ENCODE measurements at regions not wholly inside any gene's neighbourhood (a gene's known extent, or its start where the extent isn't known, plus 50 kb on each side); places are given as distances from the start of the nearest gene placed in this dataset.

- Histone ChIP-seq H3K36me3 (ENCODE audit: low read depth) (no peaks in the 10 kb centered on the region), H3K27me3 (ENCODE audit: insufficient read depth, poor library complexity, severe bottlenecking) (no peaks in the 10 kb centered on the region), H3K4me3 (ENCODE audit: severe bottlenecking) (no peak overlapping the region), H3K9me3 (ENCODE audit: severe bottlenecking) (no peaks in the 10 kb centered on the region), H3K4me1 (ENCODE audit: insufficient read depth, poor library complexity, severe bottlenecking) (no peaks in the 10 kb centered on the region), H3K27ac (ENCODE audit: poor library complexity, severe bottlenecking) (no peak overlapping the region)
- TF ChIP-seq CTCF (IDR thresholded peaks at IDR 0.05; ENCODE audit: poor library complexity, severe bottlenecking), result no peak
- no peak for ATAC-seq (ENCODE audit: low read depth)
- no peak for DNase-seq (ENCODE audit: low spot score)
Measured at GRCh38 chr12:126684703-126685102, 1582.3 kb upstream of the TMEM132C start.

- no peak overlapping the region for H3K4me3 ChIP-seq (ENCODE audit: severe bottlenecking)
- TF ChIP-seq CTCF (IDR thresholded peaks at IDR 0.05; ENCODE audit: poor library complexity, severe bottlenecking), result no peak
- H3K4me1 ChIP-seq (ENCODE audit: insufficient read depth, poor library complexity, severe bottlenecking), result no peaks in the 10 kb centered on the region
- H3K36me3 ChIP-seq (ENCODE audit: low read depth), result no peaks in the 10 kb centered on the region
- no peaks in the 10 kb centered on the region for H3K9me3 ChIP-seq (ENCODE audit: severe bottlenecking)
- ATAC-seq (ENCODE audit: low read depth), result no peak
- no peak for DNase-seq (ENCODE audit: low spot score)
- H3K27ac ChIP-seq (ENCODE audit: poor library complexity, severe bottlenecking), result no peak overlapping the region
- no peaks in the 10 kb centered on the region for H3K27me3 ChIP-seq (ENCODE audit: insufficient read depth, poor library complexity, severe bottlenecking)
Measured at GRCh38 chr12:126685636-126686035, 1581.3 kb upstream of the TMEM132C start.

DNA sequence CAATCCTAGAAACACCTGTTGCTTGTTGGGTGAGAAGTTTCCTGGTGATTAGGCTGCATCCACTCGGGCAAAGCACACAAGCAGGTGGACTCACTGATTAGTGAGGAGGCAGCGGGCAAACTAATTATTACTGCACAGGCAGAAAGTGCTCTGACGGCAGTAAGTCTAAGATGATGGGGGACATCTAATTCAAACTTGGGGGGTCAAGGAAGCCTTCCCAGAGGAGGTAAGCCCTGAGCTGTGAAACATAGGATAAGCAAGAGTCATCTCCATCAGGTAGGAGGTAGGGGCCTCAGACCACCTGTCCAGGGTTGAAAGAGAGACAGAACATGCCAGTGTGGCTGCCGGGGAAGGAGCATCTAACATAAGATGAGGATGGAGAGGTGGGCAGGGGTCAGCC lies 1578.4 kb upstream of the TMEM132C start:
- no peaks in the 10 kb centered on the region for H3K27me3 ChIP-seq (ENCODE audit: insufficient read depth, poor library complexity, severe bottlenecking)
- ATAC-seq (ENCODE audit: low read depth) (no peak), DNase-seq (ENCODE audit: low spot score) (no peak)
- H3K4me1 ChIP-seq (ENCODE audit: insufficient read depth, poor library complexity, severe bottlenecking), result no peaks in the 10 kb centered on the region
- no peak overlapping the region for H3K4me3 ChIP-seq (ENCODE audit: severe bottlenecking)
- no peaks in the 10 kb centered on the region for H3K36me3 ChIP-seq (ENCODE audit: low read depth)
- H3K9me3 ChIP-seq (ENCODE audit: severe bottlenecking), result no peaks in the 10 kb centered on the region
- TF ChIP-seq CTCF (IDR thresholded peaks at IDR 0.05; ENCODE audit: poor library complexity, severe bottlenecking), result no peak
- no peak overlapping the region for H3K27ac ChIP-seq (ENCODE audit: poor library complexity, severe bottlenecking)

DNA sequence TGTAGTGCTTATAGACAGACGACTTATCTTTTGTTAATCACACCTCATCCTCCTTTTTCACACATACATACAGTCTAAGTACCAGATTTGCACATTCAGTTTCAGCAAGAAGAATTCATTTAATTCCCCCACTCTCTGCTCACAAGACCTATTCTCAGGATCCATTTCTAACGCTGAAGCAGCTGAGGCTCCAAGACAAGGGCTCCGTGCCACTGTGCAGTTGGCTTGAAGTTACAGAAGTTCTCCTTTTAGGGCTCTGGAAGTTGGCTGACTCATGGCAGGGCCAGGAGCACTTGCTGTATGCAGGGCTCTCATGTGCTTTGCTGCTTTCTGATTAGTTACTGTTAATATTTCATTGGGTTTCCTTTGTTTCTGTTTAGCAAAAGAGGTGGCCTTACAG lies 1566.9 kb upstream of the TMEM132C start:
- Histone ChIP-seq H3K4me1 (ENCODE audit: insufficient read depth, poor library complexity, severe bottlenecking) (no peaks in the 10 kb centered on the region), H3K4me3 (ENCODE audit: severe bottlenecking) (no peak overlapping the region), H3K27ac (ENCODE audit: poor library complexity, severe bottlenecking) (no peak overlapping the region), H3K27me3 (ENCODE audit: insufficient read depth, poor library complexity, severe bottlenecking) (no peaks in the 10 kb centered on the region), H3K9me3 (ENCODE audit: severe bottlenecking) (no peaks in the 10 kb centered on the region), H3K36me3 (ENCODE audit: low read depth) (no peaks in the 10 kb centered on the region)
- no peak for DNase-seq (ENCODE audit: low spot score)
- no peak for ATAC-seq (ENCODE audit: low read depth)
- no peak for TF ChIP-seq CTCF (IDR thresholded peaks at IDR 0.05; ENCODE audit: poor library complexity, severe bottlenecking)

GRCh38 chr12:126704609-126705008 lies 1562.4 kb upstream of the TMEM132C start:
- no peak for DNase-seq (ENCODE audit: low spot score)
- no peaks in the 10 kb centered on the region for H3K4me1 ChIP-seq (ENCODE audit: insufficient read depth, poor library complexity, severe bottlenecking)

More at GRCh38 chr12:126704609-126705008, 1562.4 kb upstream of the TMEM132C start:
- ATAC-seq (ENCODE audit: low read depth), result no peak
- Histone ChIP-seq H3K27ac (ENCODE audit: poor library complexity, severe bottlenecking) (no peak overlapping the region), H3K9me3 (ENCODE audit: severe bottlenecking) (no peaks in the 10 kb centered on the region), H3K36me3 (ENCODE audit: low read depth) (no peaks in the 10 kb centered on the region), H3K27me3 (ENCODE audit: insufficient read depth, poor library complexity, severe bottlenecking) (no peaks in the 10 kb centered on the region), H3K4me3 (ENCODE audit: severe bottlenecking) (no peak overlapping the region)
- no peak for TF ChIP-seq CTCF (IDR thresholded peaks at IDR 0.05; ENCODE audit: poor library complexity, severe bottlenecking)
